H1 (cell line): ENCODE measurements at regions not wholly inside any gene's neighbourhood (a gene's known extent, or its start where the extent isn't known, plus 50 kb on each side); places are given as distances from the start of the nearest gene placed in this dataset.

ENCODE experiments used
- CTCF ChIA-PET: fragments of 300-600 bp; sonication (Branson Sonifier 250); formaldehyde crosslinking; loops from one replicate; lab custom pipeline; 2021; ENCODE audit not compliant: partially characterized antibody; lab: Charles Lee
- POLR2A ChIA-PET: fragments of 300-600 bp; sonication (Branson Sonifier 250); formaldehyde crosslinking; loops from one replicate; lab custom pipeline; 2021; ENCODE audit warnings: inconsistent platforms; ENCODE audit not compliant: partially characterized antibody; lab: Charles Lee
- DNase-seq, 2 experiments: peaks; one replicate each; pipeline versions ENCODE4 v3.0.0 to v3.0.0-alpha.2; 2010 to 2022; ENCODE audit warnings: low spot score in 2 of 2, low read depth in 1 of 2, mixed read lengths in 1 of 2
- FAIRE-seq: peaks from 2 replicates; lab custom pipeline; 2011; peaks lifted over from hg19 to GRCh38; lab: Jason Lieb, UNC
- H2AFZ ChIP-seq: 2 replicates; pipeline ENCODE4 v1.8.1; 2012; ENCODE audit warnings: low read length, inconsistent platforms
- H2AK5ac ChIP-seq: 2 replicates; pipeline ENCODE4 v1.6.1; 2013; ENCODE audit warnings: low read depth, low read length
- H2BK120ac ChIP-seq: replicated peaks from 2 replicates; pipeline ENCODE3; 2013; ENCODE audit warnings: low read depth, low read length, inconsistent platforms
- H2BK12ac ChIP-seq: 2 replicates; pipeline ENCODE4 v1.6.1; 2013; ENCODE audit warnings: low read depth, low read length
- H2BK15ac ChIP-seq: 2 replicates; pipeline ENCODE4 v1.6.1; 2013; ENCODE audit warnings: low read length
- H2BK20ac ChIP-seq: 2 replicates; pipeline ENCODE4 v1.6.1; 2013; ENCODE audit warnings: low read length
- H2BK5ac ChIP-seq: 2 replicates; pipeline ENCODE4 v1.6.1; 2013; ENCODE audit warnings: low read depth, low read length
- H3K14ac ChIP-seq: 2 replicates; pipeline ENCODE4 v1.6.1; 2013; ENCODE audit warnings: inconsistent platforms; ENCODE audit not compliant: insufficient read length
- H3K18ac ChIP-seq: 2 replicates; pipeline ENCODE4 v1.6.1; 2013; ENCODE audit warnings: low read length; ENCODE audit errors: extremely low read depth
- H3K23ac ChIP-seq: 2 replicates; pipeline ENCODE4 v1.6.1; 2013; ENCODE audit warnings: inconsistent platforms; ENCODE audit not compliant: insufficient read length
- H3K23me2 ChIP-seq: 2 replicates; pipeline ENCODE4 v1.6.1; 2013; ENCODE audit warnings: low read depth, low read length
- H3K27ac ChIP-seq: 2 replicates; pipeline ENCODE4 v1.6.1; 2011; ENCODE audit warnings: low read depth, low read length, inconsistent platforms
- H3K27me3 ChIP-seq, 4 experiments: replicated peaks in 1 of 4; 1 replicate in 1 of 4; 2 replicates in 3 of 4; pipeline versions ENCODE4 v1.6.1 to v1.8.1; 2011 to 2013; ENCODE audit warnings: low read length in 3 of 4, mild to moderate bottlenecking in 3 of 4, inconsistent platforms in 2 of 4, mixed read lengths in 2 of 4, moderate library complexity in 1 of 4; ENCODE audit not compliant: control insufficient read depth in 3 of 4, insufficient read depth in 3 of 4; ENCODE audit errors: extremely low read depth in 1 of 4
- H3K36me3 ChIP-seq, 4 experiments: 2 replicates each; pipeline versions ENCODE4 v1.6.1 to v1.8.1; 2011 to 2013; ENCODE audit warnings: mild to moderate bottlenecking in 4 of 4, low read length in 3 of 4, moderate library complexity in 2 of 4, control low read depth in 1 of 4, inconsistent platforms in 1 of 4; ENCODE audit not compliant: insufficient read depth in 4 of 4, control insufficient read depth in 2 of 4
- H3K4ac ChIP-seq: replicated peaks from 2 replicates; pipeline ENCODE3; 2013; ENCODE audit warnings: low read length, low read depth, mixed read lengths, inconsistent platforms; ENCODE audit not compliant: insufficient read length
- H3K4me1 ChIP-seq, 4 experiments: replicated peaks in 1 of 4; 1 replicate in 1 of 4; 2 replicates in 3 of 4; pipeline versions ENCODE4 v1.6.1 to v1.8.1; 2011 to 2013; ENCODE audit warnings: low read length in 3 of 4, inconsistent platforms in 2 of 4, mixed read lengths in 1 of 4; ENCODE audit not compliant: insufficient read depth in 4 of 4, control insufficient read depth in 3 of 4
- H3K4me2 ChIP-seq, 2 experiments: 2 replicates each; pipeline versions ENCODE4 v1.6.1 to v1.8.1; 2011 to 2013; ENCODE audit warnings: low read depth in 2 of 2, low read length in 2 of 2, control low read depth in 1 of 2, inconsistent platforms in 1 of 2, mild to moderate bottlenecking in 1 of 2; ENCODE audit not compliant: insufficient read depth in 1 of 2
- H3K4me3 ChIP-seq, 4 experiments: fragments of 200-600, 300-600 bp in 1 of 4; sonication (generic), shearing (Covaris generic), sonication (Bioruptor Twin) in 1 of 4; 2 replicates each; pipeline versions ENCODE4 v1.5.1 to v1.8.1; 2011 to 2016; ENCODE audit warnings: low read length in 4 of 4, low read depth in 3 of 4, control low read depth in 2 of 4, inconsistent platforms in 2 of 4, mild to moderate bottlenecking in 2 of 4, mixed read lengths in 1 of 4, moderate library complexity in 1 of 4; ENCODE audit not compliant: insufficient read depth in 2 of 4; ENCODE audit errors: extremely low read depth in 1 of 4
- H3K56ac ChIP-seq: replicated peaks from 2 replicates; pipeline ENCODE3; 2013; ENCODE audit warnings: low read depth, mild to moderate bottlenecking, mixed read lengths, low read length, inconsistent platforms; ENCODE audit not compliant: insufficient read length
- H3K79me1 ChIP-seq: 2 replicates; pipeline ENCODE4 v1.6.1; 2013; ENCODE audit warnings: low read depth, low read length, control low read depth
- H3K79me2 ChIP-seq, 2 experiments: 2 replicates each; pipeline versions ENCODE4 v1.6.1 to v1.8.1; 2012 to 2013; ENCODE audit warnings: low read length in 2 of 2, mild to moderate bottlenecking in 2 of 2, inconsistent platforms in 1 of 2; ENCODE audit not compliant: insufficient read depth in 2 of 2, control insufficient read depth in 1 of 2
- H3K9ac ChIP-seq, 4 experiments: replicated peaks in 1 of 4; 1 replicate in 1 of 4; 2 replicates in 3 of 4; pipeline versions ENCODE4 v1.6.1 to v1.8.1; 2011 to 2013; ENCODE audit warnings: low read depth in 3 of 4, low read length in 3 of 4, control low read depth in 2 of 4, mild to moderate bottlenecking in 2 of 4, moderate library complexity in 2 of 4, inconsistent platforms in 1 of 4; ENCODE audit errors: extremely low read depth in 1 of 4
- H3K9me3 ChIP-seq, 2 experiments: 2 replicates each; pipeline versions ENCODE4 v1.6.1 to v1.8.1; 2012 to 2013; ENCODE audit warnings: mild to moderate bottlenecking in 2 of 2, moderate library complexity in 2 of 2, control low read depth in 1 of 2, inconsistent platforms in 1 of 2, low read depth in 1 of 2, low read length in 1 of 2, mixed read lengths in 1 of 2; ENCODE audit not compliant: insufficient read depth in 2 of 2
- H4K20me1 ChIP-seq, 2 experiments: replicated peaks in 1 of 2; 2 replicates each; pipeline versions ENCODE3 to v1.8.1; 2011 to 2013; ENCODE audit warnings: inconsistent platforms in 2 of 2, low read length in 2 of 2, mild to moderate bottlenecking in 1 of 2; ENCODE audit not compliant: insufficient read depth in 2 of 2, control insufficient read depth in 1 of 2
- H4K5ac ChIP-seq: 2 replicates; pipeline ENCODE4 v1.6.1; 2013; ENCODE audit warnings: low read length, low read depth, mixed read lengths, inconsistent platforms; ENCODE audit not compliant: insufficient read length
- H4K8ac ChIP-seq: 2 replicates; pipeline ENCODE4 v1.8.0; 2013; ENCODE audit warnings: mild to moderate bottlenecking, moderate library complexity, low read length, inconsistent platforms; ENCODE audit not compliant: insufficient read depth; ENCODE audit errors: extremely low read depth
- H4K91ac ChIP-seq: replicated peaks from 2 replicates; pipeline ENCODE3; 2013; ENCODE audit warnings: low read length, mixed read lengths, inconsistent platforms; ENCODE audit not compliant: insufficient read length
- CHD1 ChIP-seq: IDR thresholded peaks from 2 replicates; pipeline ENCODE4 v1.6.1; 2012; ENCODE audit warnings: low read depth, low read length, improper control_type of control experiment
- EZH2 ChIP-seq: fragments of 200-600 bp; sonication (generic); IDR thresholded peaks from 2 replicates; pipeline ENCODE4 v1.7.1; 2012; ENCODE audit warnings: low read depth, mild to moderate bottlenecking, moderate library complexity, low read length, inconsistent platforms; ENCODE audit not compliant: severe bottlenecking
- POU5F1 ChIP-seq: IDR thresholded peaks from 2 replicates; pipeline ENCODE4 v1.6.1; 2011; ENCODE audit warnings: low read depth, mild to moderate bottlenecking, low read length, moderate library complexity
- SP2 ChIP-seq: IDR thresholded peaks from 2 replicates; pipeline ENCODE4 v1.6.1; 2012; ENCODE audit warnings: mild to moderate bottlenecking, low read length, inconsistent platforms
- TEAD4 ChIP-seq: IDR thresholded peaks from 2 replicates; pipeline ENCODE4 v1.6.1; 2012; ENCODE audit warnings: low read depth, low read length, inconsistent platforms, mixed read lengths
- WGBS, 2 experiments: shearing (Covaris generic) in 1 of 2; methylation state at CpG; one replicate each; pipeline versions ENCODE4 v1.1.6 to v1.1.7; 2013 to 2015; ENCODE audit warnings: low lambda C conversion rate in 2 of 2, mixed read lengths in 2 of 2, inconsistent platforms in 1 of 2, low coverage in 1 of 2, missing lambda C conversion rate in 1 of 2; ENCODE audit not compliant: insufficient replicate concordance in 2 of 2, insufficient coverage in 1 of 2, insufficient read length in 1 of 2; ENCODE audit errors: extremely low coverage in 1 of 2, missing lambda C conversion rate in 1 of 2; 5-methylcytosine and 5-hydroxymethylcytosine counted together

GRCh38 chr3:34256791-34257190, 458.4 kb downstream of the PDCD6IP start:
- Histone ChIP-seq H4K20me1 (no peaks in the 10 kb centered on the region), H2AFZ (no peak overlapping the region), H4K91ac (no peak overlapping the region), H3K18ac (no peak overlapping the region), H2BK12ac (no peak overlapping the region), H2BK15ac (no peak overlapping the region), H3K23ac (no peak overlapping the region), H3K9ac (no peak overlapping the region), H3K14ac (no peak overlapping the region), H3K56ac (no peak overlapping the region), H3K4ac (no peak overlapping the region), H3K27ac (no peak overlapping the region), H4K5ac (no peak overlapping the region), H2BK5ac (no peak overlapping the region), H3K36me3 (no peaks in the 10 kb centered on the region), H3K4me2 (no peak overlapping the region), H4K8ac (no peak overlapping the region), H3K4me1 (peaks cover 4 to 14% (median 9%) of the 10 kb centered on the region in 4 experiments; a peak in 6 of 7 replicates), H2BK20ac (no peak overlapping the region), H2AK5ac (no peak overlapping the region), H3K79me1 (no peaks in the 10 kb centered on the region), H3K27me3 (peaks cover 0 to 4% (median 0%) of the 10 kb centered on the region in 4 experiments; a peak in 2 of 7 replicates), H3K79me2 (no peaks in the 10 kb centered on the region), H3K23me2 (no peaks in the 10 kb centered on the region), H3K4me3 (no peak overlapping the region), H3K9me3 (no peaks in the 10 kb centered on the region), H2BK120ac (no peak overlapping the region)
- FAIRE-seq = no peak
- no peak for DNase-seq
- POLR2A ChIA-PET = no interaction called here
- CTCF ChIA-PET = interaction anchor here (0.7 to 6.9 kb wide), 4 partner anchors 8 to 427 kb away, joined by 3 to 62 read pairs (median 4); no protein-coding TSS in a partner anchor
- 92% methylated on average over 2 of the region's 2 CpGs; no CpG with 5 or more reads in 1 of the 2 experiments for WGBS, 2 experiments
- no peak for TF ChIP-seq SP2
- TF ChIP-seq POU5F1 = no peak
- TF ChIP-seq EZH2 = no peak
- no peak for TF ChIP-seq TEAD4
- TF ChIP-seq CHD1 = no peak
